K562 (cell line): ENCODE measurements at regions not wholly inside any gene's neighbourhood (a gene's known extent, or its start where the extent isn't known, plus 50 kb on each side); places are given as distances from the start of the nearest gene placed in this dataset.
"Not testable (repeated sequence)": the region's sequence is repeated elsewhere in the genome, so short reads cannot be mapped to it uniquely, and the experiment has no call there.

Experiments used
- ATAC-seq: fragments of 200-7000 bp; cut with Tn5 transposase; 3 replicates; pipeline ENCODE4 v1.9.1; 2020; ENCODE audit warnings: moderate library complexity
- BruUV-seq: library from RNA; stranded (reverse); fragments of 400-500 nt; replicated peaks from 2 replicates; lab custom pipeline; 2021; lab: Mats Ljungman, UMichigan
- CTCF ChIA-PET: fragments of 300-600 bp; formaldehyde crosslinking; extraction: SDS; loops from one replicate; lab custom pipeline; 2021; ENCODE audit warnings: low intra/inter-chr PET ratio; lab: Yijun Ruan, JAX
- POLR2A ChIA-PET: fragments of 300-600, 350-650 bp; sonication (Branson Sonifier 250); formaldehyde crosslinking; extraction: SDS; loops from one replicate; lab custom pipeline; 2021; ENCODE audit warnings: antibody characterized with exemption, inconsistent platforms; lab: Yijun Ruan, JAX
- DNase-seq, 4 experiments: peaks; one replicate each; pipeline versions ENCODE4 v3.0.0 to v3.0.0-alpha.2; 2011 to 2018; ENCODE audit warnings: low spot score in 3 of 4, mixed read lengths in 3 of 4; ENCODE audit errors: extremely low read depth in 1 of 4
- FAIRE-seq: peaks from 2 replicates; lab custom pipeline; 2011; peaks lifted over from hg19 to GRCh38; lab: Jason Lieb, UNC
- H2AFZ ChIP-seq: 2 replicates; pipeline ENCODE4 v1.6.0; 2011; ENCODE audit warnings: low read depth, low read length, control low read depth, inconsistent platforms
- H3K27ac ChIP-seq: fragments of 200-600 bp; 3 replicates; pipeline ENCODE4 v1.8.0; 2011; ENCODE audit warnings: low read depth, mild to moderate bottlenecking, control low read depth, inconsistent platforms, low read length, moderate library complexity, mixed read lengths; ENCODE audit errors: extremely low read depth
- H3K27me3 ChIP-seq, 2 experiments: fragments of 300-600 bp in 1 of 2; 2 replicates in 1 of 2; 3 replicates in 1 of 2; pipeline versions ENCODE4 v1.6.0 to v1.8.0; 2011; ENCODE audit warnings: inconsistent platforms in 2 of 2, low read length in 2 of 2, mild to moderate bottlenecking in 1 of 2, mixed read lengths in 1 of 2, moderate library complexity in 1 of 2; ENCODE audit not compliant: control insufficient read depth in 2 of 2, insufficient read depth in 2 of 2
- H3K36me3 ChIP-seq: fragments of 300-600 bp; 3 replicates; pipeline ENCODE4 v1.8.0; 2011; ENCODE audit warnings: mild to moderate bottlenecking, low read length, inconsistent platforms; ENCODE audit not compliant: control insufficient read depth, insufficient read depth
- H3K4me1 ChIP-seq, 2 experiments: fragments of 200-600 bp in 1 of 2; replicated peaks in 1 of 2; 2 replicates in 1 of 2; 3 replicates in 1 of 2; pipeline versions ENCODE4 v1.5.1 to v1.8.0; 2011; ENCODE audit warnings: inconsistent platforms in 2 of 2, low read length in 2 of 2, mild to moderate bottlenecking in 1 of 2, mixed read lengths in 1 of 2, moderate library complexity in 1 of 2; ENCODE audit not compliant: control insufficient read depth in 2 of 2, insufficient read depth in 2 of 2
- H3K4me2 ChIP-seq: 2 replicates; pipeline ENCODE4 v1.6.1; 2011; ENCODE audit warnings: low read length, control low read depth, inconsistent platforms, mixed read lengths; ENCODE audit not compliant: insufficient read depth
- H3K4me3 ChIP-seq: fragments of 200-600 bp; sonication (generic), shearing (Covaris generic); 2 replicates; pipeline ENCODE4 v1.5.1; 2016; ENCODE audit warnings: control low read depth, inconsistent platforms
- H3K79me2 ChIP-seq: fragments of 200-600 bp; 3 replicates; pipeline ENCODE4 v1.8.0; 2011; ENCODE audit warnings: low read length, inconsistent platforms; ENCODE audit not compliant: control insufficient read depth, insufficient read depth
- H3K9ac ChIP-seq, 2 experiments: 2 replicates each; pipeline versions ENCODE4 v1.6.0 to v1.6.1; 2011; ENCODE audit warnings: low read depth in 2 of 2, low read length in 2 of 2, control low read depth in 1 of 2, inconsistent platforms in 1 of 2, mild to moderate bottlenecking in 1 of 2, mixed read lengths in 1 of 2; ENCODE audit not compliant: insufficient read depth in 1 of 2
- H3K9me1 ChIP-seq: one replicate; pipeline ENCODE4 v1.6.0; 2011; ENCODE audit warnings: inconsistent platforms, mild to moderate bottlenecking, low read length, moderate library complexity; ENCODE audit not compliant: control insufficient read depth, insufficient read depth
- H3K9me3 ChIP-seq: replicated peaks from 2 replicates; pipeline ENCODE4 v1.5.1; 2011; ENCODE audit warnings: low read depth, low read length, inconsistent platforms; ENCODE audit not compliant: control insufficient read depth, insufficient read depth
- H4K20me1 ChIP-seq: replicated peaks from 2 replicates; pipeline ENCODE4 v1.6.1; 2011; ENCODE audit warnings: low read length, inconsistent platforms, mixed read lengths; ENCODE audit not compliant: control insufficient read depth, insufficient read depth
- GABPB1 ChIP-seq: sonication (generic); formaldehyde crosslinking; IDR thresholded peaks from 2 replicates; pipeline ENCODE4 v1.8.0; 2022; ENCODE audit warnings: mild to moderate bottlenecking, missing genetic modification reagents
- HMG20B ChIP-seq: fragments of 250-450 bp; sonication (Bioruptor Pico); IDR thresholded peaks from 2 replicates; pipeline ENCODE4 v1.5.0; 2021; ENCODE audit warnings: mild to moderate bottlenecking
- MGA ChIP-seq: fragments of 450-650 bp; IDR thresholded peaks from 2 replicates; pipeline ENCODE4 v1.6.1; 2016; ENCODE audit warnings: mild to moderate bottlenecking, moderate library complexity
- NFRKB ChIP-seq: fragments of 450-650 bp; IDR thresholded peaks from 2 replicates; pipeline ENCODE4 v1.6.1; 2016; ENCODE audit warnings: low read depth
- NR4A1 ChIP-seq, 2 experiments: fragments of 250-450 bp in 1 of 2; fragments of 450-650 bp in 1 of 2; sonication (Bioruptor Pico) in 1 of 2; IDR thresholded peaks; 2 replicates each; pipeline versions ENCODE4 v1.4.0 to v1.6.1; 2016 to 2020; ENCODE audit warnings: mild to moderate bottlenecking in 2 of 2, missing compliant biosample characterization in 1 of 2, missing genetic modification characterization in 1 of 2, moderate library complexity in 1 of 2
- SMAD2 ChIP-seq: fragments of 150-350 bp; IDR thresholded peaks from 2 replicates; pipeline ENCODE4 v1.6.1; 2014; ENCODE audit warnings: low read depth, mild to moderate bottlenecking, low read length
- ZNF239 ChIP-seq: fragments of 250-450 bp; sonication (Bioruptor Pico); IDR thresholded peaks from 2 replicates; pipeline ENCODE4 v1.4.0; 2020; ENCODE audit warnings: mild to moderate bottlenecking
- WGBS: fragments of 100-300 bp; shearing (Covaris generic); methylation state at CpG from one replicate; pipeline ENCODE4 v1.1.6; 2016; ENCODE audit warnings: low coverage, mixed read lengths; ENCODE audit not compliant: insufficient coverage; ENCODE audit errors: missing lambda C conversion rate; 5-methylcytosine and 5-hydroxymethylcytosine counted together
- in situ Hi-C: fragments of 300-500 bp; cut with MboI; formaldehyde crosslinking; loops from 4 replicates; pipeline ENCODE4 v1.15.0; 2018; ENCODE audit warnings: inconsistent platforms, mixed read lengths
- intact Hi-C: fragments of 100-400 bp; cut with micrococcal nuclease; formaldehyde crosslinking; loops from 2 replicates; pipeline ENCODE4 v1.14.2; 2022

GRCh38 chr18:68164909-68165308 is 550.0 kb downstream of the TMX3 start (continued):
- TF ChIP-seq HMG20B (CRISPR knock-in tag) (no peak), ZNF239 (CRISPR knock-in tag) (no peak), NFRKB (no peak), GABPB1 (CRISPR knock-in tag) (no peak), SMAD2 (no peak), NR4A1 (CRISPR knock-in tag; IDR thresholded peaks at IDR 0.05) (no peak), NR4A1 (tag; IDR thresholded peaks at IDR 0.05) (no peak), MGA (no peak)

- H3K4me3 ChIP-seq, H3K4me2 ChIP-seq, H3K9me1 ChIP-seq, in situ Hi-C loops, intact Hi-C loops, H3K9me3 ChIP-seq, CTCF ChIA-PET, BruUV-seq, H3K27me3 ChIP-seq, H3K79me2 ChIP-seq, DNase-seq, H4K20me1 ChIP-seq, H2AFZ ChIP-seq, H3K4me1 ChIP-seq, H3K9ac ChIP-seq, POLR2A ChIA-PET, H3K36me3 ChIP-seq, FAIRE-seq, H3K27ac ChIP-seq, ATAC-seq: not testable (repeated sequence)
- WGBS: 0% methylated on average over 2 of the region's 5 CpGs
Observed at GRCh38 chr18:68153821-68154220, 561.1 kb downstream of the TMX3 start.
